Pancreas (tissue), 10 donors: ENCODE measurements at regions not wholly inside any gene's neighbourhood (a gene's known extent, or its start where the extent isn't known, plus 50 kb on each side); places are given as distances from the start of the nearest gene placed in this dataset.
A peak's percentile ranks its signal among the peaks of the same experiment; 100 is the strongest.

Experiments
- ATAC-seq, 4 donors: fragments of 200-7000 bp; cut with Tn5 transposase; one replicate each; pipeline versions ENCODE4 v1.8.0 to v1.9.1; 2020; ENCODE audit warnings: mild to moderate bottlenecking in 4 of 4, moderate library complexity in 4 of 4
- DNase-seq, 6 donors: peaks; one replicate each; pipeline ENCODE4 v3.0.0-alpha.2; 2020
- FAIRE-seq: peaks from 2 replicates; lab custom pipeline; 2012; peaks lifted over from hg19 to GRCh38; lab: Jason Lieb, UNC
- H3K27ac ChIP-seq, 4 donors: fragments of 200-600 bp; sonication (generic); 1 replicate in 3 of 4; 2 replicates in 1 of 4; pipeline versions ENCODE4 v1.5.0 to v1.8.0; 2020
- H3K27me3 ChIP-seq, 4 donors: fragments of 200-600 bp; one replicate each; pipeline ENCODE4 v1.8.0; 2021
- H3K36me3 ChIP-seq, 3 donors: fragments of 200-600 bp; sonication (generic) in 1 of 3; one replicate each; pipeline versions ENCODE4 v1.5.0 to v1.8.0; 2020 to 2021
- H3K4me1 ChIP-seq, 3 donors: fragments of 200-600 bp; one replicate each; pipeline ENCODE4 v1.8.0; 2021
- H3K4me3 ChIP-seq, 4 donors: fragments of 200-600 bp; sonication (generic) in 2 of 4; one replicate each; pipeline versions ENCODE4 v1.5.0 to v1.8.0; 2020 to 2021
- H3K9me3 ChIP-seq, 4 donors: fragments of 200-600 bp; one replicate each; pipeline ENCODE4 v1.8.0; 2021
- CTCF ChIP-seq, 4 donors: fragments of 200-600 bp; sonication (generic) in 3 of 4; IDR thresholded peaks; one replicate each; pipeline versions ENCODE4 v1.5.0 to v1.8.0; 2021; ENCODE audit warnings: antibody characterized with exemption in 4 of 4
- WGBS, 2 donors: extraction: QIAGEN DNeasy Blood & Tissue Kit; methylation state at CpG; one replicate each; pipeline ENCODE4 v1.1.7; 2013; 5-methylcytosine and 5-hydroxymethylcytosine counted together
- intact Hi-C, 3 donors: fragments of 100-400 bp; cut with DNase I; formaldehyde crosslinking; loops; one replicate each; pipeline versions ENCODE4 v1.11.1 to v1.14.2; 2022
- donor health status: healthy with polysubstance abuse.
- donor health status: DM: no; HTN: no; CAD: no; lungs with moderate emphysema.
- donor health status: DM: no; HTN: no; CAD: no.
- donor health status: control.
- donor health status: control.
- donor health status: Bipolar disorder and iron deficiency.
- donor health status: DM: yes; HTN: yes; CAD: no.
- donor health status: DM: no; HTN: no; CAD: no.
- donor health status: DM: no; HTN: no; CAD: no.
- donor health status: DM: yes; HTN: yes; CAD: no.

- no peaks in the 10 kb centered on the region for H3K9me3 ChIP-seq
- no peak overlapping the region for H3K27ac ChIP-seq
- no peak overlapping the region for H3K4me3 ChIP-seq
- 62 to 78% methylated on average over 2 of the region's 2 CpGs for WGBS, 2 donors
- H3K27me3 ChIP-seq, result no peaks in the 10 kb centered on the region
- FAIRE-seq, result no peak
- intact Hi-C loops, result no loop called here
- H3K36me3 ChIP-seq, result no peaks in the 10 kb centered on the region
- no peaks in the 10 kb centered on the region for H3K4me1 ChIP-seq
- TF ChIP-seq CTCF (IDR thresholded peaks at IDR 0.05), result no peak
- no peak for ATAC-seq
- no peak for DNase-seq
Measured at GRCh38 chr4:121459026-121459425, 78.2 kb upstream of the QRFPR start.

GRCh38 chr4:121457278-121457875, 76.6 kb upstream of the QRFPR start:
- Histone ChIP-seq H3K27me3 (no peaks in the 10 kb centered on the region), H3K4me3 (no peak overlapping the region), H3K27ac (no peak overlapping the region), H3K36me3 (no peaks in the 10 kb centered on the region), H3K9me3 (no peaks in the 10 kb centered on the region), H3K4me1 (no peaks in the 10 kb centered on the region)
- whole genome bisulfite sequencing, 2 donors, result 31 to 46% methylated on average over 7 of the region's 7 CpGs
- ATAC-seq (peak in 3 of 4 donors; percentile 52 to 88 (median 70)), DNase-seq (no peak), FAIRE-seq (no peak)
- no peak for TF ChIP-seq CTCF (IDR thresholded peaks at IDR 0.05)
- intact Hi-C loops, result no loop called here

- Histone ChIP-seq H3K9me3 (no peaks in the 10 kb centered on the region), H3K27ac (no peak overlapping the region), H3K4me3 (no peak overlapping the region), H3K4me1 (no peaks in the 10 kb centered on the region), H3K36me3 (no peaks in the 10 kb centered on the region), H3K27me3 (no peaks in the 10 kb centered on the region)
- no peak for FAIRE-seq
- intact Hi-C loops, result no loop called here
- DNase-seq, result no peak
- no peak for TF ChIP-seq CTCF (IDR thresholded peaks at IDR 0.05)
- no peak for ATAC-seq
- WGBS, 2 donors, result 47 to 58% methylated on average over 3 of the region's 3 CpGs
Measured at GRCh38 chr4:121455285-121455684, 74.5 kb upstream of the QRFPR start.

- H3K9me3 ChIP-seq, result no peaks in the 10 kb centered on the region
- ATAC-seq, result no peak
- no peaks in the 10 kb centered on the region for H3K36me3 ChIP-seq
- no peak overlapping the region for H3K4me3 ChIP-seq
- no peak overlapping the region for H3K27ac ChIP-seq
- intact Hi-C loops, result no loop called here
- no peak for TF ChIP-seq CTCF (IDR thresholded peaks at IDR 0.05)
- whole genome bisulfite sequencing, 2 donors, result 21 to 34% methylated on average over 2 of the region's 2 CpGs
- no peak for FAIRE-seq
- H3K27me3 ChIP-seq, result no peaks in the 10 kb centered on the region
- H3K4me1 ChIP-seq, result no peaks in the 10 kb centered on the region
- no peak for DNase-seq
Measured at GRCh38 chr4:121454251-121454979, 73.6 kb upstream of the QRFPR start.

- 79 to 90% methylated on average over 1 of the region's 1 CpG for WGBS, 2 donors
- FAIRE-seq (no peak), ATAC-seq (no peak), DNase-seq (no peak)
- Histone ChIP-seq H3K4me1 (peaks cover 0 to 4% (median 0%) of the 10 kb centered on the region in 3 donors), H3K9me3 (no peaks in the 10 kb centered on the region), H3K27me3 (no peaks in the 10 kb centered on the region), H3K27ac (no peak overlapping the region), H3K4me3 (no peak overlapping the region), H3K36me3 (no peaks in the 10 kb centered on the region)
- no peak for TF ChIP-seq CTCF (IDR thresholded peaks at IDR 0.05)
- intact Hi-C loops, result no loop called here
Measured at GRCh38 chr4:121451310-121451709, 70.5 kb upstream of the QRFPR start.
